Suppressor macrophage treated with lipopolysaccharide for 4 hours (primary cell): ENCODE measurements at regions not wholly inside any gene's neighbourhood (a gene's known extent, or its start where the extent isn't known, plus 50 kb on each side); places are given as distances from the start of the nearest gene placed in this dataset.

Experiments used
- DNase-seq: peaks from one replicate; pipeline ENCODE4 v3.0.0-alpha.2; 2020

DNA sequence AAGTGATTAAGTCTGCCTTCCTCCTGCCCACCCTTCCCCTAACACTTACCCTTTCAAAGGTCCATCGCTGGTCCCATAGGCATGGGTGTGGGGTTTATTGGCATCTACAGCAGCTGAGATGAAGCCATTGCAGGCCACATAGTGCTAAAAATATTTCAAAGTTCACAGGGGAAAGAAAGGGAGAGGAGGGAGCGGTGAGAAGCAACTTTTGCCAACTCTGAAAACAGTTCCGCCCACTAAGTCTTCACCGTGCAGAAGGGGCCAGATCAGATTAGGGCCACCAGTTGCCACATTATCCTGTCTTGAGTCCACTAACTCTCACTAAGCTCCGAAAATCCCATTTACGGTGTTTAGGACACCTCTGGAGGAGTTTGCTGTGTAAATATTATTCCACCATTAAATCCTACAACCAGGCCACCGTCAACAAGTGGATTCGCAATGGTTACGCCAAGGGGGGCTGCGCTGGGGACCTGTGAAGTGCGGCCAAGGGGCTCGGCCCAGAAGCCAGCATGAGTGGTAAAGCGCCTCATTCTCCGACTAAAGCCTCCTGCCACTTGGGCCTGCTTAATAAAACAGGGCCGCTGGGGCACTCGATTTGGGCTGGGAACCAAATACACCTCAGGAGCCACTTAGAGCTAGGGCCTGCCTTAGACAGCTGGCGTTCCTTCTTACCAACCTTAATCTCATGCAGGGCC, 534.9 kb downstream of the MIAT start:
- no peak for DNase-seq

DNA sequence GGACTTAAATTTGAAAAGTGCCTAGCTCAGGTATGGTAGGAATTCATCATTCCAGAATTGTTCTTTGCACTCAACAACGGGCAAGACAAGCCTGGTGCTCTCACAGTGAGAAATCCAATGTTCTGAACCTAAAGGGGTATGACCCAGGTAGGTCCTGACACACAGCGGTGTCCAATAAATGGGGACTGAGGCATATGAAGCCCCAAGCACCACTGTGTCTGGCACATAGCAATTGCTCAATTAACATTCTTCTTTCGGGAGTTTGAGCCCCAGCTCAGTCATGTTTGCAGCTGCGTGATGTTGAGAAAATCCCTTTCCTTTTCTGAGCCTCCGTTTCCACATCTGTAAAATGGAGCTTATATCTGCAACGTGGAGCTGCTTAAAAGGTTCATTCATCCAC, 535.8 kb downstream of the MIAT start:
- DNase-seq, result no peak

DNA sequence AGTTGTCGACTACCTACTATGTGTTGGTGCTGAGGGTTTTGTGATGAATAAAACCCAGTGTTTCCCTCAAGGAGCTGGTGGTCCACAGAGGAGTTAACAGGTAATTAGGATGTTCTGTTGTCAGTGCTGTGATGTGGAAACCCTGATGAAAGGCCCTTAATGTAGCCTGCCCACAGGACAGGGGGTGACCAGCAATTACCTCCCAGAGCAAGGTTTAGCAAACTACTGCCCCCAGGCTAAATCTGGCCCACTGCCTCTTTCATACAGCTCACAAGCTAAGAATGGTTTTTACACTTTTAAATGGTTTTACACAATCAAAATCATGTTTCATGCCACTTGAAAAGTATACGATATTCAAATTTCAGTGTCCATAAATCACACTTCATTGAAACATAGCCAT, 536.2 kb downstream of the MIAT start:
- DNase-seq, result no peak

DNA sequence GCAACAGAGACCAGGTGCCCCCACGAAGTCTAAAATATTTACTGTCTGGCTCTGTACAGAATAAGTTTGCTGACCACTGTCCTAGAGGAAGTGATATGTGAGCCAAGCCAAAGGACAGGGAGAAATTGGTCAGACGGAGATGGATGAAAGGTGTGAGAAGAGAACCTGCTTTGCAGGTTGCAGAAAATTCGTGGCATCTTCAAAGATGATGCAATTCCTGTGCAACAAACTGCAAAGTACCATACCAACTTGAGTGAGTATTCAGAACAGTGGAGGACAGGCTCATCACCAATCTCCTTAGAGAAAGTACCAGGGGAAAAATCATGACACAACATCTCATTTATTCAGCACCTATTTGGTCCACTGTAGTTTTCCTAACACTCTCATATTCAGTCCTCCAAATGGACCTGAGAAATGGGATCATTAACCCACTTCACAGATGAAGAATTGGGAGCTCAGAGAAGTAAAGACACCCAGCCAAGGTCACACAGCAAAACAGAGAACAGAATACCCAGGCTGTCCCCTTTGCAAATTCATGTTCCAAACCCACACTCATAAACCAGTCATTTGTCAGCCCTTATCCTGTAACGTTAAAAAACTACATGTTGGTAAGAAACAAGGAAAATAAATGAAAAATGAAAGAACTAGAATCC, 536.8 kb downstream of the MIAT start:
- no peak for DNase-seq

DNA sequence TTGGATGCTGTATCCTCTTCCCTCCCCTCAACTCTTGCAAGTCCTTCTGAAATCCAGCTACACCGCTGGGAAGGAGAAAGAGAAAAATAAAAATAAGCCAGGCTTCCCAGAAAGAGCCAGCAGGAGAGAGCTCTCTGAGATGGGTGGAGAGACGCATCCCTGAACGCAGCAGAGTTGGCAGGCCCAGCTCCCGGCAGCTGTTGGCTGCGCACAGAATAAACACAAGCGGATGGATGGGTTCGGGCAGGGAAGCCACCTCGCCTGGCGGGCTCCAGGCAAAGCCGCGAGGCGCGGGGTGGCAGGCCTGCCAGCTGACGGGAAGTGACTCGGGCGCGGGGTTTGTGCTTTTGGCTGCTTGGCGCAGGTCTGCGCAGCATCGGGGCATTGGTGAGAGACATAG, 537.7 kb downstream of the MIAT start:
- DNase-seq, result no peak

DNA sequence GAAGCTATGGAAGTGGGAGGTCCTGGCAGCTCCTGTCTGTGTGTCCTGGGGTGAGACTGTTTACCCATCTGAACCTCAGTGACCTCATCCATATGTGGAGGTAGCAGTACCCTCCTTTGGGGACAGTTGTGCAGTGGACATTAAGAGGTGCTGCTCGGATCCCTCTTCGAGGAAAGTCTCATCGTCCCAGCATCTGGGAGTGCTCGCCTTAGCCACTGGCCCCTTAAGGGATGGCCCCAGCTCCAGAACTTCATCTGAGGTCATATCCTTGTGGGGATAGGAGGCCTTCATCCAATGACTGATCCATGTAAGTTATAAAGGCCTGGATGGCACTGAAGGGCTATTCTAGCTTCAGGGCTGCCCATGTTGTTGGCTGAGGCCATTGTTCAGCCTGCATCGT, 538.1 kb downstream of the MIAT start:
- DNase-seq, result no peak

DNA sequence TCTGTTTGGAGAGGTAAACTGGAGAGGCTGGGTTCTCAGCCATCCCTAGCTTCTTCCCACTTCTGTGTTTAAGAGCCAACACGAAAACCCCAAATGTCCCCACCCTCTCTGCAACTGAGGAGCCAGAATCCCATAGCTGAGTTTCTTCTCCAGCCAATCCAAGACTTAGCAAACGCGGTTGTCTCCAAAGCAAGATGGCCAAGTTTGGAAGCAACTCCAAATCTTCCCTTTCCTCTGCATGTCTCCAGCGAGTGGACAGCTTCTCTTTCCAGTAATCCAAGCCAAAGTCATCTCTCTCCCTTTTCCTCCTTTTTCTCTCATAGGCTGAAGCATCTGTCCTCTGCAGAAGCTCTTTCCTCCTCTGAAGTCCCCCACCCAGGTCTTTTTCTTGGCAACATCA, 539.2 kb downstream of the MIAT start:
- DNase-seq, result no peak

DNA sequence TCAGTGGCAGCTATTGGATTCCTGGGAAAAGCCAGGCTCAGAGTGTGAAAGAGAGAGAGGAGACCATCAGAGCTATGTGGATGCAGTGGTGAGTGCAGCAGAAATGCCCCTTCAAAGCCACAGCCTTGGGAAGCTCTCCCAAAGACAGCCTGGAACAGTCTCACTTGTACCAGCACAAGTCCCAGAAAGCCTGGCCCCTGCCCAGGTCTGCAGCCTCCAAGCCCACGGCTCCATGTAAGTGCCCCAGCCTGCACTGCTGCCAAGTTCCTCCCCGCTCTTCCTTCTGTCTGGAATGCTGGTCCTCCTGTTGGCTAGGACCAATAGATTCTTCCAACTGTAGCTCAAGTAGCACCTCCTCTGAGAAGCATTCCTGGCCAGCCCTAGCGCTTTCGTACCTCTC, 539.7 kb downstream of the MIAT start:
- no peak for DNase-seq

DNA sequence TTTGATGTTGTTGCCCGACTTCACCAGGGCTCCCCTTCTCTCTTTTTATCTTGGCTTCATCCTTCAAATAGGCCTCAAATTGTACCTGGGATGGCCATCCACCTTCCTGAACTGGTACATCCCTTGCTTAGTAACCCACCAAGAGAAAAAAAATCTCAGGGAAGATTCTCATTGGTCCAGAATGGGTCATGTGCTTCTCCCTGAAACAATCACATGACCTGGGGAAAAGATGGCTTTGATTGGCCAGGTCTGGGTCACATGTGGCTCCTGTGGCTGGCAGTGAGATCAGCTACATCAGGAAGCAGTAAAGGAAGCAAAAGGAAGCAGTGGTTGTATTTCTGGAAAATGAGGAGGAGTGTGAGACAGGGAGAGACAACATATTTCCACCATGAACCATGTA, 540.2 kb downstream of the MIAT start:
- no peak for DNase-seq

DNA sequence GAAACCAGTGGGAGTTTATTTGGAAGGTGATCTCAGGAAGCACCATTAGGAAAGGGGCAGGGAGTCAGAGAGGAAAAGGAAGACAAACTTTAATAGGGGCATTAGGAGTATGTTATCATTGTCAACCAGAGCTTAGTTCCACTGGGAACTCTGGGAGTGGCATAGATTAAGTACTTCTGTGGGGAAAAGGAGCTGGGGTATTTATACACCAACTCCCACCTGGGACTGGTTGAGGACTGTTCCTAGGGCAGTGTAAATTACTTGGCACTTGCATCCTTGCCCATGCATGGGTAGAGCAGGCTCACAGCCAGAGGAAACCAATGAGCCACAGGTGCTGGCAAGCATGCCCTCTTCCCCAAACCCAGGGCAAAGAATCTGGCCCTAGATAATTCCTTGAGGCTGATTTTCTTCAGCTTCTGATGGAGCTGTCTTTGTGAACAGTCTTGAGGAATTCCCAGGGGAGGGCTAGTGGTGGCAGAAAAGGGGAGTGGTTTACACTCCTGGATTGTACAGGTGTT, 541.2 kb downstream of the MIAT start:
- no peak for DNase-seq

DNA sequence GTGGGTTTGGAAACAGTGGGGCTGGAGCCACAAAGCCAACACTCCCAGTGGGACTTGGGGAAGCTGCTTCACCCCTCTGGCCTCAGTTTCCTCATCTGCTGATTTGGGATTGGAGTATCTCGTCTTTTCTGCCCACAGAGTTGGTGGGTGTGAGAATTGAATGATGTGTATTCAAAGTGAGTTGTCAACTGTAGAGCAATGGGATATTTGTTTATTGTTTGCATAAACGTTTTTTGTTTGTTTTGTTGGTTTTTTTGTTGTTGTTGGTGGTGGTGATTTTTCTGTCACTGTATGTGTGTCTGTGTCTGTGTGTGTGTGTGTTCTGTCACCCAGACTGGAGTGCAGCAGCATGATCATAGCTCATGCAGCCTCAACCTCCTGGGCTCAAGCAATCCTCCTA, 542.0 kb downstream of the MIAT start:
- no peak for DNase-seq

DNA sequence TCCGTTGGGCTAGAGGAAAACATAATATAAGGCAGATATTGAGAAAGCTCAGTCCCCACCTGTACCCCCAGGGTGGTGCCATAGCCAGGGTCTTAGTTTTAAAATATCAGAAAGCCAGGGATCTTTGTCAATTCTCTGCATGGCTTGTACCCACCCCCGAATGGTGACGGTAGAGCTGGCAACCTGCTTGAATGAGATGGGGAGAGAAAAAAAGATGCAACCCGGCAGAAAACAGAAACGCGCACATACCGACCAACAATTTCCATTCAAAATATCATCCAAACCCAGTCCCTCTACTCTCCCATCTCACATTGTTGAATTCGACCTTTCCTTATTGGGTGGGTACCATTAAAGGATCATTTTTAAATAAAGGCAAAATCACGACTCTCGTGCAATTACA, 543.9 kb downstream of the MIAT start:
- DNase-seq, result no peak

DNA sequence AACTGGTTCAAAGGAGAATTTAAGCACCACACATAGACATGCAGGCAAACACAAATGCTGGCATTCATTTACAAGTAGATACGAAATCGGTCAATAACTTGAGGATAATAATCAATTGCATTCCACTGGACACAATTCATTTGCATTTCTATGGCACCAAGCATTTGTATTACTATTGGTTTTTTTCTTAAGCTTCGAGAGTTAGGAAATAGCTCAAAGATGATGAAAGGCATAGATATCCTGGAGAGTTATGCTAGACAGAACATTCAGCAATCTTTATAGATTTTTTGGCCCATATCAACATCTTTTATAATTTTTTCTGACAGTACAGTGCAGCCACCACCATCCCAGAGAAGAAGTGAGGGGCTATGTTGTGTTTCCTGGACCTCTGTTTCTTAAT, 544.4 kb downstream of the MIAT start:
- DNase-seq, result no peak

DNA sequence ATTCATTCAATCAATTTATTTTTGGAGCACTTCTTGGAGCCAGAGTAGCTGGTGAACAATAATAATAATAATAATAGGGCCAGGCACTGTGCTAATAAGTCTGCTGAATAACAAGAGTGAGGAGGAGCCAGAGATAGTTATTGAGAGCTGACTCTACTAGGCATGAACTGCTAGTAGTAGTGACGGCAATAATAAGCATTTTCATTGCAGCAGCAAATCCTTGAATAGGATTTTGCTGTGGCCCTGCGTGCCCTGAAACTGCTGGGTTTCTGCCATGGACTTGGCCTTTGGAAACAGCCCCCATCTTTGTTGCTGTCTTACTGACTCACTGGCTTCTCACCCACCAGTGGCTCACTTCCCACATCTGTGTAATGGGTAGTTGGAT, 545.9 kb downstream of the MIAT start:
- no peak for DNase-seq

DNA sequence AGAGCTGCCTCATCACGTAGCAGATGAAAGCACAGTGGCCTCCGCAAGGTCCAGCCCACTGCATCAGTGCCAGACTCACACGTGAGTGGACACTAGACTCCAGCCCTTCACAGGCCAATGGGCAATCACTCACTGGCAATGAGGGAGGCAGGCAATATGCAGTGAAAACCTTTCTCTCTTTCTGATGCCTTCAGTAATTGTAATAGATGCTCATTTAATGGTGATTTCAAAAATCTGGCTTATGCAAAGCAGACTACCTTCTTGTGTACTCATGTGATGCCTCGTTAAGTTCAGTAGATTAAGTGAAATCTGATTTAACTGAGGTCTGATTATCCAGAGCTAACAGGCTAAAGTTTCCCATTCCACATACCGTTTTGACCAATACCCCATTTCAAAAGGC, 546.9 kb downstream of the MIAT start:
- DNase-seq, result no peak

DNA sequence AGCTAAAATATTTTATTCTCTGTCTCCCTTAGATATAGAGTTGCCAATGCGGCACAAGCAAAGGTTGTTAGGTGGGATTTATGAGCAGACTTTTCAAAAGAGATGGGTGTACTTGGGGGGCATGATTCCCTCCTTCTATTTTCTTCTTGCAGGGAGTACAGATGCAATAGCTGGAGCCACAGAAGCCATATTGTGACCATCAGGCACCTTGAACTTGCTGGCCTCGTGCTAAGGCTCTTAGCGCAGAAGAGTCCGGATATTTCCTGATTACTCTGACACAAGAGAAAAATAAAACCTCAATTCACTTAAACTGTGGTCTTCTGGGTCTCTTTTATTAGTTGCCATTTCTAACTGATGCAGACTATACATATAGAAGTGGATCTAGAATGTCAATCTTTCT, 547.4 kb downstream of the MIAT start:
- DNase-seq, result no peak

DNA sequence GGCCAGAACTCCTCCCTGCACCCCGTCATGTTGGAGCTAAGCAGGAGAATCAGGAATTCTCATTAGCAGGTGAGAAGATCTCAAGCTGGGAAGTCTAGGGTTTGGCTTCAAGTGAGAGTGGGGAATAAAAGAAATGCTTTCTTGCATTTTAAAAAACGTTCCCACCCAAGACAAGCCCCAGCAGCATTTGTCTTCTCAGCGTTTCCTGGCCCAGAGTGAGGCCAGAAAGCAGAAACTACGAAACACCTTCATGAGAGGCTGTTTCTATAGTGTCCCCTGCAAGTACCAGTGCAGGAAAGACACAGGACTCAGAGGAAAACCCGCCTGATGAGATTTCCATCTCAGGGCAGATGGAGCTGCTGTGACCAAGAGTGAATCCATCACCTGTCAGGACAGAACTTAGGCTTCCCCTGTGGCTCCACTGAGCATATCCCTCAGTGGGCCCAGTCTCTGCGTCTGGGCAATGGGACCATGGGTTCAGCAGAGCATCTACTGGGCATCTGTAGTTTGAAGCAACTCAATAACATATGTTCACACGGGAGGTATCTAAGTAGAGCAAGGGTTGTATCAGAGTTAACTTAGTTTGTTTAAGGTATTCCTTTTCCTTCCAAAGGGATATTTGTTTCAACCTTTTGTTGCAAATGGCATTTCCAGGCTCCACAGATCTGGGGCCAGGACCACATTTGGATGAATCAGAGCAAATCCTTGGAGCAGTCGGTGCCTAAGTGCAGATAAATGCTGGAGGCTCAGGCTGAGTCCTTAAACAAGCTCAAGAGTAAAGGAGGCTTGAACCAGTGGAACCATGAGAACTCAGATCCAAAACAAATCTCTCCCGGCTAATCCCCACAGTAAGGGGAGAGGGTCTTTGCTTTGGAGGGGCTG, 548.3 kb downstream of the MIAT start:
- DNase-seq, result no peak

DNA sequence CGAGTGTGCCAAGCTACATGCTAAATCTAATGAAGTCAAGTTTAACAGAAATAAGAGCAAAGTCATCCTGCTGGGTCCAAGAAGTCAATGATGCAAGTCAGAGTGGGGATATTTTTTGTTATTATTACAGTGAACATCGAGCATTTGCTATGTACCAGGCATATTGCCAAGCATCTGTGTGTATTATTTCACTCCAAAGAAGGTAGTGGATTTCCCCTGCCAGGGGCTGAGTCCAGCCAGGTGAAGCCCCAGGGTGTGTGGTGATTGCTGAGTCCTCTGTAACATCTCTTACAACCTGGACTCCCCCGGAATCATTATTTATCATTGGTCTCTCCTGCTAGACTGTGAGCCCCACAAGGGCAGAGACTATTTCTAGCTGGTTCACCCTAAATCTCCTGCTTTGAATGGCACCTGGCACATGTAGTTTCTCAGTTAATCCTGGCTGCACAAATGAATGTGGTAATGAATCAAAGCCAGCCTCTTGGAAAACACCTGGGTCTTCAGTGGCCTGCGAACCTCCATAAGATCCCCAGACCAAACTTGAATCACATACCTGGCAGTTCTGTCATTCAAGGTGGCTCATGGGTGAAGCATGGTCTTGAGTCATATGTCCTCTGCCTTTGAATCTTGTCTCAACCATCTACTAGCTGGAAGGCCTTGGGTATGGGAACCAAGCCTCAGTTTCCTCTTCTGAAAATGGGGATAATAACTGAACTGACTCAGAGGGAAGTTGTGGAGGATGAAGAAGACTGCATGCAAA, 549.2 kb downstream of the MIAT start:
- DNase-seq, result no peak

DNA sequence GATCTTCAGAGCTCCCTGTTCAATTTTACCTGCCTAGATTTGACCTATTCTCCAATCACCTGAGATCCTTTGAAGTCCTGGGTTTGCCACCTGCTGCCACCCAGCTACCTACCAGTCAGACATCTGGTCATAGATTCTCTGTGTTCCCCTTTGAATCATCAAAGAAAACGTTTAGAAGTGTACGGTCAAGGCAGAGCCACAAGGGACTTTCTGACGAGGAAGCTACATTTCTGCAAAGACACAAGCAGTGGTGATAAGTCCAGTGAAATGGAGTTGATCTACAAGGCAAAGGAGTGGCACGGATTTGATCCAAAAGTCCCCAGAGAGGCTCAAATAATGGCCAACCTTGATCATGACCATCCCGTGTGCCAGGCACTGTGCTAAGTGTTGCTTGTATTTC, 549.9 kb downstream of the MIAT start:
- no peak for DNase-seq

DNA sequence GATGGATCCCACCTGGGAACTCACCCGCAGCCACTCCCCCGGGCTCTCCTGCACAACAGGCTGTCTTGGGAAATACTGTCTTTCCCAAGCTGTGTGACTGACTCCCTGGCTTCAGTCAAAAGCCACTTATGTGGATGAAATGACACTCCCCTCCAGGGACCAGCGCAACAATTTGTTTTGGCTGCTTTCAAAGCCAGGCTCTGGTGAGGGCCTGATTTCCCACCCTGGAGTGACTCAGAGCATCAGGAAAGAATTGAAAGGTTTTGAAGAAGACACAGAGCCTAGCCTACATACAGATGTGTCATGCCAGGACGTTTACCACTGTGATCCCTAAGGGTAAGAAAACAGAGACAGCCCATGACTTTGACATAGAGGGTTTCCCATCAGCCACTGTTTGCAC, 550.5 kb downstream of the MIAT start:
- DNase-seq, result no peak

DNA sequence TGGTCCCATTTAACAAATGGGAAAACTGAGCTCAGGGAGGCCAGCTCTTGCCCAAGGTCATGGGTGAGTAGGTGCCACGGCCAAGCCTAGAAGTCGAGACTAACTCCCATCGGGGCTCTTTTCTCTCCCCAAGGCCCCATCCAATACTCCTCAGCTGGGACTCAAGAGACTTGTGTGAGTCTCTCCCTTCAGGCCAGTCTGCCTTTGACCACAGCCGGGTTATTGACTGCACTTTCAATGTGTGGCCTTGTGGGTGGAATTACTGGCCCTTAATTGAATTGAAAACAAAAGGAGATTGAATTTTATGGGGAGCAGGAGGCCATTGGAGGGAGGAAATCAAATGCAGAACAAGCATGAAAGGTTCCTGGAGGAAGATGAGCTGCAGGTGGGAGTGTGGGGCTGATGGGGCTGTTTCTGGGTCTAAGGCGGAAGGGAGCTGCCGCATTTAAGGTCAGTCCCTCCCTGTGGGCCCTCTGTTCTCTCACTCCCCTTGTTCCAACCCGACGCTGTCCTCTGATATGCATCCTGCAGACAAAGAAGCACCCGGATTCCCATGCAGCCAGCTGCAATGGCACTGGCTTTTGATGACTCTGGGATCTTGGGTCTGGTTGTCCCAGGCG, 552.8 kb downstream of the MIAT start:
- DNase-seq, result no peak

DNA sequence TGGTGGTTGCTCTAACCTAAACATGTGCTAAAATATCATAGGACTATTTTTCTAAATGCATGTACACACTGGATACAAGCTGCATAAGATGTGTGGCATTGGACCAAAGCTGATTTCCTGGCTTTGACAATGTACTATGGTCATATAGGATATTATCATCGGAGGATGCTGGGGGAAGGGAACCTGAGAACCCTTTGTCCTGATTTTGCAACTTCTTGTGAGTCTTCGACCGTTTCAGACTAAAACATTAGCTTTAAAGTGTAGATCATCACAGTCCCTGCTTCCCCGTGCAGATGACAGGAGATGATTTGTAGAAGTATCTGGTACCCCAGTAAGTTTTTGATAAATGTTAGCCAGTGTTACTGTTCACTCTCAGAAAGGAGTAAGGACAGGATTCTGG, 554.7 kb downstream of the MIAT start:
- peak; percentile 12 for DNase-seq
